Gastroesophageal sphincter (tissue), 4 donors: ENCODE measurements at regions not wholly inside any gene's neighbourhood (a gene's known extent, or its start where the extent isn't known, plus 50 kb on each side); places are given as distances from the start of the nearest gene placed in this dataset.

Source experiments
- ATAC-seq: fragments of 150-250 bp; one replicate; pipeline ENCODE4 v1.9.1; 2016; ENCODE audit warnings: mild to moderate bottlenecking, moderate library complexity
- H3K27ac ChIP-seq, 4 donors: fragments of 200-600 bp; sonication (generic) in 3 of 4; 1 replicate in 3 of 4; 2 replicates in 1 of 4; pipeline ENCODE4 v1.5.1; 2016 to 2019
- H3K27me3 ChIP-seq: fragments of 200-600 bp; sonication (generic); one replicate; pipeline ENCODE4 v1.5.1; 2019
- H3K36me3 ChIP-seq, 2 donors: fragments of 200-600 bp; sonication (generic); one replicate each; pipeline ENCODE4 v1.5.1; 2019; ENCODE audit warnings: control low read depth in 1 of 2
- H3K4me1 ChIP-seq, 3 donors: fragments of 200-600 bp; sonication (generic); 1 replicate in 2 of 3; 2 replicates in 1 of 3; pipeline ENCODE4 v1.5.1; 2016 to 2019; ENCODE audit warnings: control low read depth in 2 of 3
- H3K4me3 ChIP-seq, 2 donors: fragments of 200-600 bp; sonication (generic); one replicate each; pipeline ENCODE4 v1.5.1; 2019; ENCODE audit warnings: mild to moderate bottlenecking in 1 of 2, moderate library complexity in 1 of 2
- H3K9me3 ChIP-seq, 3 donors: fragments of 200-600 bp; sonication (generic); one replicate each; pipeline ENCODE4 v1.5.1; 2017 to 2019; ENCODE audit warnings: control low read depth in 2 of 3
- CTCF ChIP-seq, 4 experiments: fragments of 200-600 bp in 2 of 4; fragments of 450-650 bp in 2 of 4; sonication (generic) in 1 of 4; IDR thresholded peaks; one replicate each; pipeline ENCODE4 v1.5.1; 2017 to 2019; ENCODE audit warnings: antibody characterized with exemption in 4 of 4, mild to moderate bottlenecking in 2 of 4, moderate library complexity in 2 of 4
- EP300 ChIP-seq: sonication (generic); formaldehyde crosslinking; IDR thresholded peaks from one replicate; pipeline ENCODE4 v1.6.1; 2017; ENCODE audit warnings: antibody characterized with exemption, mild to moderate bottlenecking
- POLR2A ChIP-seq, 2 donors: fragments of 450-650 bp; IDR thresholded peaks; one replicate each; pipeline ENCODE4 v1.6.1; 2017; ENCODE audit warnings: antibody characterized with exemption in 2 of 2, mild to moderate bottlenecking in 2 of 2, moderate library complexity in 1 of 2
- POLR2AphosphoS5 ChIP-seq: sonication (generic); formaldehyde crosslinking; IDR thresholded peaks from one replicate; pipeline ENCODE4 v1.6.1; 2017; ENCODE audit warnings: antibody characterized with exemption
- WGBS, 2 donors: methylation state at CpG; one replicate each; pipeline ENCODE4 v1.1.5; 2018; ENCODE audit warnings: low coverage in 1 of 2; 5-methylcytosine and 5-hydroxymethylcytosine counted together

GRCh38 chr1:81654657-81655056 lies 146.1 kb upstream of the ADGRL2 start:
- no peak for TF ChIP-seq EP300
- TF ChIP-seq POLR2AphosphoS5 = no peak
- H3K4me1 ChIP-seq = peaks cover 0 to 7% (median 0%) of the 10 kb centered on the region in 3 donors
- 100% methylated on average over 2 of the region's 3 CpGs for WGBS, 2 donors
- no peaks in the 10 kb centered on the region for H3K27me3 ChIP-seq
- no peak overlapping the region for H3K27ac ChIP-seq
- ATAC-seq = no peak
- H3K9me3 ChIP-seq = no peaks in the 10 kb centered on the region
- H3K4me3 ChIP-seq = no peak overlapping the region
- H3K36me3 ChIP-seq = no peaks in the 10 kb centered on the region

GRCh38 chr1:81654147-81654546 lies 146.6 kb upstream of the ADGRL2 start:
- H3K4me3 ChIP-seq = no peak overlapping the region
- H3K27me3 ChIP-seq = no peaks in the 10 kb centered on the region
- no peak overlapping the region for H3K27ac ChIP-seq
- no peak for ATAC-seq
- TF ChIP-seq POLR2A (IDR thresholded peaks at IDR 0.05) = no peak
- no peak for TF ChIP-seq EP300
- TF ChIP-seq CTCF (IDR thresholded peaks at IDR 0.05) = no peak
- TF ChIP-seq POLR2AphosphoS5 = no peak
- H3K36me3 ChIP-seq = no peaks in the 10 kb centered on the region
- no peaks in the 10 kb centered on the region for H3K9me3 ChIP-seq
- WGBS, 2 donors = 82 to 94% methylated on average over 7 of the region's 8 CpGs
- peaks cover 0 to 6% (median 0%) of the 10 kb centered on the region in 3 donors for H3K4me1 ChIP-seq

GRCh38 chr1:81650776-81651175 lies 150.0 kb upstream of the ADGRL2 start:
- no peak for TF ChIP-seq EP300
- H3K9me3 ChIP-seq = no peaks in the 10 kb centered on the region
- no peak overlapping the region for H3K4me3 ChIP-seq
- H3K4me1 ChIP-seq = peaks cover 0 to 6% (median 0%) of the 10 kb centered on the region in 3 donors
- H3K27me3 ChIP-seq = no peaks in the 10 kb centered on the region
- no peak for ATAC-seq
- H3K27ac ChIP-seq = no peak overlapping the region
- no peaks in the 10 kb centered on the region for H3K36me3 ChIP-seq

- Histone ChIP-seq H3K36me3 (no peaks in the 10 kb centered on the region), H3K4me3 (no peak overlapping the region), H3K27me3 (no peaks in the 10 kb centered on the region), H3K27ac (no peak overlapping the region), H3K4me1 (no peaks in the 10 kb centered on the region), H3K9me3 (no peaks in the 10 kb centered on the region)
- 82 to 93% methylated on average over 2 of the region's 2 CpGs for WGBS, 2 donors
- no peak for TF ChIP-seq POLR2AphosphoS5
- no peak for TF ChIP-seq POLR2A (IDR thresholded peaks at IDR 0.05)
- TF ChIP-seq CTCF (IDR thresholded peaks at IDR 0.05) = no peak
- no peak for TF ChIP-seq EP300
- ATAC-seq = no peak
Observed at GRCh38 chr1:81635816-81636215, 164.9 kb upstream of the ADGRL2 start.

- Histone ChIP-seq H3K27me3 (no peaks in the 10 kb centered on the region), H3K4me3 (no peak overlapping the region), H3K36me3 (no peaks in the 10 kb centered on the region), H3K27ac (no peak overlapping the region), H3K4me1 (no peaks in the 10 kb centered on the region), H3K9me3 (no peaks in the 10 kb centered on the region)
- 80 to 94% methylated on average over 1 to 6 of the region's 6 CpGs for WGBS, 2 donors
- ATAC-seq = no peak
- TF ChIP-seq CTCF (IDR thresholded peaks at IDR 0.05) (no peak), POLR2A (IDR thresholded peaks at IDR 0.05) (no peak), POLR2AphosphoS5 (no peak), EP300 (no peak)
Observed at GRCh38 chr1:81634294-81634693, 166.4 kb upstream of the ADGRL2 start.

GRCh38 chr1:81619156-81619555 lies 181.6 kb upstream of the ADGRL2 start:
- Histone ChIP-seq H3K9me3 (no peaks in the 10 kb centered on the region), H3K36me3 (no peaks in the 10 kb centered on the region), H3K27me3 (no peaks in the 10 kb centered on the region), H3K4me1 (no peaks in the 10 kb centered on the region), H3K27ac (no peak overlapping the region), H3K4me3 (no peak overlapping the region)
- 14 to 50% methylated on average over 1 to 3 of the region's 3 CpGs for WGBS, 2 donors
- ATAC-seq = no peak
- TF ChIP-seq CTCF (IDR thresholded peaks at IDR 0.05) (no peak), POLR2A (IDR thresholded peaks at IDR 0.05) (no peak), EP300 (no peak), POLR2AphosphoS5 (no peak)
